Prostate gland (tissue), 2 donors: ENCODE measurements at regions not wholly inside any gene's neighbourhood (a gene's known extent, or its start where the extent isn't known, plus 50 kb on each side); places are given as distances from the start of the nearest gene placed in this dataset.

Experiments used
- DNase-seq: peaks from one replicate; pipeline ENCODE4 v3.0.0-alpha.2; 2019; ENCODE audit warnings: low spot score
- H3K27ac ChIP-seq, 2 donors: fragments of 200-600 bp; sonication (generic); 2 replicates each; pipeline ENCODE4 v1.5.1; 2017 to 2019
- H3K27me3 ChIP-seq: fragments of 200-600 bp; sonication (generic); replicated peaks from 2 replicates; pipeline ENCODE4 v1.5.1; 2019; ENCODE audit not compliant: insufficient read depth
- H3K36me3 ChIP-seq, 2 donors: fragments of 200-600 bp; sonication (generic); 1 replicate in 1 of 2; 2 replicates in 1 of 2; pipeline versions ENCODE4 v1.5.1 to v1.8.1; 2017 to 2019
- H3K4me1 ChIP-seq: fragments of 200-600 bp; sonication (generic); replicated peaks from 2 replicates; pipeline ENCODE4 v1.5.1; 2019
- H3K4me3 ChIP-seq, 2 donors: fragments of 200-600 bp; sonication (generic); 2 replicates each; pipeline ENCODE4 v1.5.1; 2017 to 2019
- H3K9me3 ChIP-seq: fragments of 200-600 bp; sonication (generic); 2 replicates; pipeline ENCODE4 v1.5.1; 2017
- POLR2A ChIP-seq: fragments of 450-650 bp; IDR thresholded peaks from one replicate; pipeline ENCODE4 v1.6.1; 2016; ENCODE audit warnings: antibody characterized with exemption, mild to moderate bottlenecking
- POLR2AphosphoS5 ChIP-seq: sonication (generic); formaldehyde crosslinking; IDR thresholded peaks from one replicate; pipeline ENCODE4 v1.6.1; 2017; ENCODE audit warnings: antibody characterized with exemption
- WGBS: methylation state at CpG from one replicate; pipeline ENCODE4 v1.1.5; 2018; 5-methylcytosine and 5-hydroxymethylcytosine counted together
- intact Hi-C: fragments of 100-400 bp; cut with DNase I; formaldehyde crosslinking; loops from one replicate; pipeline ENCODE4 v1.14.2; 2022
- TF ChIP-seq, protein P1 (sequence below), 4 experiments: fragments of 200-600 bp in 2 of 4; fragments of 450-650 bp in 2 of 4; sonication (generic) in 2 of 4; IDR thresholded peaks; 1 replicate in 3 of 4; 2 replicates in 1 of 4; pipeline ENCODE4 v1.5.1; 2016 to 2019; ENCODE audit warnings: antibody characterized with exemption in 4 of 4, mild to moderate bottlenecking in 2 of 4, moderate library complexity in 2 of 4

DNA sequence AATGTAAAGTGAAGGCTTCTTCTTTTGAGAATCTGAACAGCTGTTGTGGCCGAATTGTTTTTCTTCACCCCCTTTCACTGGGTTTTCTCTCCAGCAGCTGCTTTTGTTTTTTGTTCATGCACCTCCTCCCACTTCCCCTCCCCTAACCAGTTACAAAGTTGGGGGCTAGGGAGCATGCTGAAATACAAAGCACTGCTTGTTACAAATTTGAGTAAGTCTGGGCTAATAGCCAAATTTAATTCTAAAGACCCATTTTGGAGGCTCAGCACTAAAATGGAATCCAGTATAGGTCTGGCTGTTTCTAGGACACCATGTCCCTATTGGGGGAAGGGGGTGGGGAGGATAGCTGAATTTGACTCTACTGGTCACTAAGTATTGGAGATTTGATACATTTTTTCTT lies 89.2 kb upstream of the GPM6B start:
- no peak overlapping the region for H3K27ac ChIP-seq
- WGBS, result 31% methylated on average over 1 of the region's 1 CpG
- H3K27me3 ChIP-seq, result no peaks in the 10 kb centered on the region
- TF ChIP-seq, protein P1, sequence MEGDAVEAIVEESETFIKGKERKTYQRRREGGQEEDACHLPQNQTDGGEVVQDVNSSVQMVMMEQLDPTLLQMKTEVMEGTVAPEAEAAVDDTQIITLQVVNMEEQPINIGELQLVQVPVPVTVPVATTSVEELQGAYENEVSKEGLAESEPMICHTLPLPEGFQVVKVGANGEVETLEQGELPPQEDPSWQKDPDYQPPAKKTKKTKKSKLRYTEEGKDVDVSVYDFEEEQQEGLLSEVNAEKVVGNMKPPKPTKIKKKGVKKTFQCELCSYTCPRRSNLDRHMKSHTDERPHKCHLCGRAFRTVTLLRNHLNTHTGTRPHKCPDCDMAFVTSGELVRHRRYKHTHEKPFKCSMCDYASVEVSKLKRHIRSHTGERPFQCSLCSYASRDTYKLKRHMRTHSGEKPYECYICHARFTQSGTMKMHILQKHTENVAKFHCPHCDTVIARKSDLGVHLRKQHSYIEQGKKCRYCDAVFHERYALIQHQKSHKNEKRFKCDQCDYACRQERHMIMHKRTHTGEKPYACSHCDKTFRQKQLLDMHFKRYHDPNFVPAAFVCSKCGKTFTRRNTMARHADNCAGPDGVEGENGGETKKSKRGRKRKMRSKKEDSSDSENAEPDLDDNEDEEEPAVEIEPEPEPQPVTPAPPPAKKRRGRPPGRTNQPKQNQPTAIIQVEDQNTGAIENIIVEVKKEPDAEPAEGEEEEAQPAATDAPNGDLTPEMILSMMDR (IDR thresholded peaks at IDR 0.05), result no peak
- TF ChIP-seq POLR2AphosphoS5, result no peak
- TF ChIP-seq POLR2A, result no peak
- no peak for DNase-seq
- no peak overlapping the region for H3K4me3 ChIP-seq
- H3K36me3 ChIP-seq, result no peaks in the 10 kb centered on the region
- H3K4me1 ChIP-seq, result no peaks in the 10 kb centered on the region
- intact Hi-C loops, result no loop called here
- no peaks in the 10 kb centered on the region for H3K9me3 ChIP-seq

DNA sequence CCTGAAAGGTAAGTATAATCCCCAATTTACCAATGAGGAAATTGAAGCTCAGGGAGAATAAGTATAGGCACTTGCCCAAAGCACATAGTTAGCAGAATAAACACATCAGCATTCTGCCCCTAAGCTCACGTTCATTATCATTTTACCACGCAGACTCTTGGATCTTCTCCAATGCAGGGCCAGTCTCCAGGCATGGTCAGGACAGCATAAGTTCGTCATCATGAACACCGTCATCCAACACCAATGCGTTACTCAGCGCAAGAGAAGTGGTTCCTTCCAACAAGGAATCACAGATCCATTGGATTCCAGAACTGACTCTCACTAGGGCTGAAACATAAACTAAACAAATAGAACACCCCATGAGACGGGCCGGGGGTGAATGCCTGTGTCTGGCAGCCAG lies 86.5 kb upstream of the GPM6B start:
- H3K4me3 ChIP-seq, result no peak overlapping the region
- DNase-seq, result no peak
- 61% methylated on average over 7 of the region's 8 CpGs for WGBS
- TF ChIP-seq POLR2A (no peak), POLR2AphosphoS5 (no peak)
- TF ChIP-seq, protein P1 (IDR thresholded peaks at IDR 0.05), result no peak
- H3K27ac ChIP-seq, result no peak overlapping the region
- no peaks in the 10 kb centered on the region for H3K36me3 ChIP-seq
- intact Hi-C loops, result no loop called here
- no peaks in the 10 kb centered on the region for H3K4me1 ChIP-seq
- H3K27me3 ChIP-seq, result no peaks in the 10 kb centered on the region
- no peaks in the 10 kb centered on the region for H3K9me3 ChIP-seq

DNA sequence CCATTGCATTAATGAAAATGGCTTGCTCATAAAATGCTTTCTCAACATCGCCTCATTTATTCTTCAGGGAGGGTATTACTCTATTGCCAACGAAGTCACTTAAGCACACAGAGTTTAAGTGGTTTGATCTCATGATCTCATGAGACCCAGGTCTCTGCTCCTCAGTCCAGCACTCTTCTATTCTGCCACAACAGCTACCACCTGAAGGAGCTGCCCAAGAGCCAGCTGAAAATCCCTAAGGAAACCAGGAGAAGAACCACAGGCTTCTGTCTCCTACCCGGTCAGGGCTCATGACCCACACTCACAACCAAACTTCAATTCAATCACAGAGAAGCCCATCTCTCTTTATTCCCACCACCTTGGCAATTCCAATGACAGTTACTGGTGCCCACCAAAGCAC lies 85.5 kb upstream of the GPM6B start:
- DNase-seq, result no peak
- Histone ChIP-seq H3K27ac (no peak overlapping the region), H3K27me3 (no peaks in the 10 kb centered on the region), H3K9me3 (no peaks in the 10 kb centered on the region), H3K4me1 (no peaks in the 10 kb centered on the region), H3K36me3 (no peaks in the 10 kb centered on the region), H3K4me3 (no peak overlapping the region)
- 82% methylated on average over 3 of the region's 3 CpGs for WGBS
- intact Hi-C loops, result no loop called here
- TF ChIP-seq, protein P1 (IDR thresholded peaks at IDR 0.05), result no peak
- no peak for TF ChIP-seq POLR2AphosphoS5
- no peak for TF ChIP-seq POLR2A

DNA sequence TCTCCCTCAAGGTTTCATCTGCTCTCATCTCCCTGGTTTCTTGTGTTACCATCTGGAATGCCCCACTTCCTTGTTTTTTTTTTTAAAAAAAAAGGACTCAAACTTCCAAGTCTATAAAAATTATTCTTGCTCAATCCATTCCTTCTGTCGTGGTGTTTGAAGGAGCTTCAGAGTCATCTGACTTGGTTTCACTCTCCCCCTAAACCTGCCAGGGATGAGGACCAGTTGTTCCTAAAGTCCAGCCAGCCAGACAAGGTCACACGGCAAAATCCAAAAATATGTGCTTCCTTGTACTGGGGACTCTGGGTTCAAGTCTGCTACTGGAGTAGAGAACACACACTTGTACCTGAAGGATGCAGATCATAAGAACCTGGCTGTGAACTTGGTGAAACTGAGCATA lies 84.5 kb upstream of the GPM6B start:
- WGBS, result 36% methylated on average over 2 of the region's 2 CpGs
- H3K4me1 ChIP-seq, result no peaks in the 10 kb centered on the region
- H3K27me3 ChIP-seq, result no peaks in the 10 kb centered on the region
- no peaks in the 10 kb centered on the region for H3K36me3 ChIP-seq
- no peak overlapping the region for H3K27ac ChIP-seq
- no peak overlapping the region for H3K4me3 ChIP-seq
- DNase-seq, result no peak
- TF ChIP-seq, protein P1 (IDR thresholded peaks at IDR 0.05), result no peak
- TF ChIP-seq POLR2AphosphoS5 (no peak), POLR2A (no peak)
- no peaks in the 10 kb centered on the region for H3K9me3 ChIP-seq
- intact Hi-C loops, result no loop called here

DNA sequence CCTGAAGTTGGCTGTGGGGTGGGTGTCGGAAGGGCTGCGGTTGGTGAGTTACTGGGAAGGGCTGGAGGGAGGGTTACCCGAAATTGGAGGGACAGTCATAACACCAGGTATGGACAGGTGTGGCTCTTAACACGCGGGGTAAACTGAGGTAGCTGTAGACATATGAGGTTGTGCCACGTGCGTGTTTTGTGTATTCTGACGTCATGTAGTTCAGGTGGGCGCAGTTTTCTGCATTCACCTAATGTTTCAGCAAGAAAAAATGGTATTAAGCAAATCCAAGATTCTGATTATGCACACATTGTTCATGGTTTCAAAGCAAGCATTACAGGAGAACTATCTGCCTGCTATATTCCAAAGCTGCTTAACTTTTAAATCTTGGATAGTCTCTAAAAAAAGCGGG lies 83.5 kb upstream of the GPM6B start:
- 74% methylated on average over 10 of the region's 10 CpGs for WGBS
- intact Hi-C loops, result no loop called here
- DNase-seq, result no peak

More for the DNA sequence above, 83.5 kb upstream of the GPM6B start:
- no peak overlapping the region for H3K27ac ChIP-seq
- H3K9me3 ChIP-seq, result no peaks in the 10 kb centered on the region
- no peaks in the 10 kb centered on the region for H3K4me1 ChIP-seq
- TF ChIP-seq, protein P1 (IDR thresholded peaks at IDR 0.05), result no peak
- TF ChIP-seq POLR2A (no peak), POLR2AphosphoS5 (no peak)
- H3K27me3 ChIP-seq, result no peaks in the 10 kb centered on the region
- no peaks in the 10 kb centered on the region for H3K36me3 ChIP-seq
- no peak overlapping the region for H3K4me3 ChIP-seq
